Muscle layer of colon (tissue), 2 donors: ENCODE measurements at regions not wholly inside any gene's neighbourhood (a gene's known extent, or its start where the extent isn't known, plus 50 kb on each side); places are given as distances from the start of the nearest gene placed in this dataset.
"Not testable (repeated sequence)": the region's sequence is repeated elsewhere in the genome, so short reads cannot be mapped to it uniquely, and the experiment has no call there.

Experiments used
- H3K27ac ChIP-seq: one replicate; pipeline ENCODE4 v1.7.0; 2013; ENCODE audit warnings: low read depth, mild to moderate bottlenecking, low read length, moderate library complexity
- H3K27me3 ChIP-seq, 2 donors: one replicate each; pipeline ENCODE4 v1.7.0; 2013; ENCODE audit warnings: low read length in 2 of 2, mild to moderate bottlenecking in 2 of 2; ENCODE audit not compliant: insufficient read depth in 2 of 2, control insufficient read depth in 1 of 2
- H3K36me3 ChIP-seq: one replicate; pipeline ENCODE4 v1.7.0; 2013; ENCODE audit warnings: mild to moderate bottlenecking, low read length; ENCODE audit not compliant: insufficient read depth
- H3K4me1 ChIP-seq: one replicate; pipeline ENCODE4 v1.7.0; 2013; ENCODE audit warnings: mild to moderate bottlenecking, low read length; ENCODE audit not compliant: insufficient read depth
- H3K4me3 ChIP-seq, 2 donors: one replicate each; pipeline ENCODE4 v1.7.0; 2013; ENCODE audit warnings: low read length in 2 of 2, low read depth in 1 of 2, mild to moderate bottlenecking in 1 of 2, moderate library complexity in 1 of 2
- H3K9ac ChIP-seq: one replicate; pipeline ENCODE4 v1.7.0; 2013; ENCODE audit warnings: low read length
- H3K9me3 ChIP-seq: one replicate; pipeline ENCODE4 v1.7.0; 2013; ENCODE audit warnings: mild to moderate bottlenecking, low read length
- donor health status: abdominal sarcoma.
- donor health status: Adenocarcinoma of cecum.

- H3K27me3 ChIP-seq, H3K9ac ChIP-seq, H3K4me1 ChIP-seq, H3K27ac ChIP-seq, H3K4me3 ChIP-seq, H3K9me3 ChIP-seq, H3K36me3 ChIP-seq: not testable (repeated sequence)
These were observed 201.2 kb upstream of the MCHR2 start for GRCh38 chr6:100195244-100195643.

GRCh38 chr6:100194535-100194934, 200.5 kb upstream of the MCHR2 start:
- Histone ChIP-seq H3K9ac (no peak overlapping the region), H3K27ac (no peak overlapping the region)

GRCh38 chr6:100188754-100189153, 194.7 kb upstream of the MCHR2 start:
- Histone ChIP-seq H3K4me1 (no peaks in the 10 kb centered on the region), H3K4me3 (no peak overlapping the region), H3K27me3 (no peaks in the 10 kb centered on the region), H3K36me3 (no peaks in the 10 kb centered on the region), H3K9me3 (no peaks in the 10 kb centered on the region), H3K27ac (no peak overlapping the region), H3K9ac (no peak overlapping the region)

More at GRCh38 chr6:100194535-100194934, 200.5 kb upstream of the MCHR2 start:
- Histone ChIP-seq H3K9me3 (no peaks in the 10 kb centered on the region), H3K27me3 (no peaks in the 10 kb centered on the region), H3K4me1 (no peaks in the 10 kb centered on the region), H3K4me3 (no peak overlapping the region), H3K36me3 (no peaks in the 10 kb centered on the region)

GRCh38 chr6:100186552-100186951, 192.5 kb upstream of the MCHR2 start:
- H3K9ac ChIP-seq, result no peak overlapping the region
- no peaks in the 10 kb centered on the region for H3K4me1 ChIP-seq
- H3K9me3 ChIP-seq, result no peaks in the 10 kb centered on the region
- no peak overlapping the region for H3K4me3 ChIP-seq
- no peak overlapping the region for H3K27ac ChIP-seq
- no peaks in the 10 kb centered on the region for H3K27me3 ChIP-seq
- H3K36me3 ChIP-seq, result no peaks in the 10 kb centered on the region

- no peak overlapping the region for H3K9ac ChIP-seq
- H3K4me1 ChIP-seq, result no peaks in the 10 kb centered on the region
- no peak overlapping the region for H3K4me3 ChIP-seq
- H3K36me3 ChIP-seq, result no peaks in the 10 kb centered on the region
- no peaks in the 10 kb centered on the region for H3K27me3 ChIP-seq
- H3K27ac ChIP-seq, result no peak overlapping the region
- no peaks in the 10 kb centered on the region for H3K9me3 ChIP-seq
These were observed 191.6 kb upstream of the MCHR2 start for GRCh38 chr6:100185615-100186014.

GRCh38 chr6:100184473-100184872, 190.4 kb upstream of the MCHR2 start:
- no peak overlapping the region for H3K9ac ChIP-seq
- no peaks in the 10 kb centered on the region for H3K9me3 ChIP-seq
- H3K27ac ChIP-seq, result no peak overlapping the region
- no peaks in the 10 kb centered on the region for H3K4me1 ChIP-seq
- no peaks in the 10 kb centered on the region for H3K36me3 ChIP-seq
- H3K27me3 ChIP-seq, result no peaks in the 10 kb centered on the region
- H3K4me3 ChIP-seq, result no peak overlapping the region

GRCh38 chr6:100182313-100182712, 188.3 kb upstream of the MCHR2 start:
- Histone ChIP-seq H3K27me3 (no peaks in the 10 kb centered on the region), H3K9ac (no peak overlapping the region), H3K4me3 (no peak overlapping the region), H3K9me3 (no peaks in the 10 kb centered on the region), H3K36me3 (no peaks in the 10 kb centered on the region), H3K4me1 (no peaks in the 10 kb centered on the region), H3K27ac (no peak overlapping the region)

GRCh38 chr6:100181309-100181708, 187.3 kb upstream of the MCHR2 start:
- Histone ChIP-seq H3K27ac (no peak overlapping the region), H3K4me3 (no peak overlapping the region), H3K36me3 (no peaks in the 10 kb centered on the region), H3K9me3 (no peaks in the 10 kb centered on the region), H3K4me1 (no peaks in the 10 kb centered on the region), H3K27me3 (no peaks in the 10 kb centered on the region), H3K9ac (no peak overlapping the region)

- H3K4me1 ChIP-seq, result no peaks in the 10 kb centered on the region
- no peak overlapping the region for H3K9ac ChIP-seq
- no peak overlapping the region for H3K4me3 ChIP-seq
- H3K27ac ChIP-seq, result no peak overlapping the region
- H3K27me3 ChIP-seq, result no peaks in the 10 kb centered on the region
- H3K9me3 ChIP-seq, result no peaks in the 10 kb centered on the region
- no peaks in the 10 kb centered on the region for H3K36me3 ChIP-seq
These were observed 185.6 kb upstream of the MCHR2 start for GRCh38 chr6:100179576-100179975.

- no peaks in the 10 kb centered on the region for H3K9me3 ChIP-seq
- H3K27ac ChIP-seq, result no peak overlapping the region
- no peaks in the 10 kb centered on the region for H3K36me3 ChIP-seq
- no peaks in the 10 kb centered on the region for H3K4me1 ChIP-seq
- no peak overlapping the region for H3K4me3 ChIP-seq
- no peaks in the 10 kb centered on the region for H3K27me3 ChIP-seq
- no peak overlapping the region for H3K9ac ChIP-seq
These were observed 183.9 kb upstream of the MCHR2 start for GRCh38 chr6:100177956-100178355.

- H3K27ac ChIP-seq, result no peak overlapping the region
- H3K9me3 ChIP-seq, result no peaks in the 10 kb centered on the region
- H3K4me1 ChIP-seq, result no peaks in the 10 kb centered on the region
- H3K36me3 ChIP-seq, result no peaks in the 10 kb centered on the region
- H3K4me3 ChIP-seq, result no peak overlapping the region
- no peaks in the 10 kb centered on the region for H3K27me3 ChIP-seq
- H3K9ac ChIP-seq, result no peak overlapping the region
These were observed 183.1 kb upstream of the MCHR2 start for GRCh38 chr6:100176951-100177710.

GRCh38 chr6:100176311-100176950, 182.4 kb upstream of the MCHR2 start:
- no peak overlapping the region for H3K27ac ChIP-seq

More at GRCh38 chr6:100176311-100176950, 182.4 kb upstream of the MCHR2 start:
- H3K27me3 ChIP-seq, result no peaks in the 10 kb centered on the region
- H3K4me3 ChIP-seq, result no peak overlapping the region
- no peaks in the 10 kb centered on the region for H3K4me1 ChIP-seq
- no peaks in the 10 kb centered on the region for H3K36me3 ChIP-seq
- H3K9me3 ChIP-seq, result no peaks in the 10 kb centered on the region
- H3K9ac ChIP-seq, result no peak overlapping the region
